A673 (cell line): ENCODE measurements at regions not wholly inside any gene's neighbourhood (a gene's known extent, or its start where the extent isn't known, plus 50 kb on each side); places are given as distances from the start of the nearest gene placed in this dataset.

Experiments used
- BruUV-seq: library from RNA; stranded (reverse); fragments of 400-500 nt; replicated peaks from 2 replicates; lab custom pipeline; 2021; lab: Mats Ljungman, UMichigan
- CTCF ChIA-PET: fragments of 300-600 bp; sonication (Branson Sonifier 250); formaldehyde crosslinking; loops from one replicate; lab custom pipeline; 2022; ENCODE audit warnings: antibody characterized with exemption; lab: Charles Lee
- POLR2A ChIA-PET: fragments of 300-600 bp; sonication (Branson Sonifier 250); formaldehyde crosslinking; loops from one replicate; lab custom pipeline; 2022; ENCODE audit warnings: antibody characterized with exemption; ENCODE audit not compliant: low non-redundant PET; lab: Charles Lee
- DNase-seq: peaks from one replicate; pipeline ENCODE4 v3.0.0-alpha.2; 2015; ENCODE audit warnings: low spot score
- H3K27ac ChIP-seq: fragments of 200-600 bp; sonication (generic); 2 replicates; pipeline ENCODE4 v1.5.1; 2016; ENCODE audit warnings: mixed run types, low read depth, mild to moderate bottlenecking, mixed read lengths, antibody characterized with exemption, low read length; ENCODE audit not compliant: poor library complexity, severe bottlenecking
- H3K27me3 ChIP-seq: fragments of 200-600 bp; sonication (generic); replicated peaks from 2 replicates; pipeline ENCODE4 v1.6.1; 2017; ENCODE audit warnings: mixed run types, low read depth, mild to moderate bottlenecking, mixed read lengths, antibody characterized with exemption, low read length; ENCODE audit not compliant: insufficient read depth, poor library complexity
- H3K36me3 ChIP-seq: fragments of 200-600 bp; sonication (generic); 2 replicates; pipeline ENCODE4 v1.6.1; 2016; ENCODE audit warnings: mixed run types, mild to moderate bottlenecking, mixed read lengths, antibody characterized with exemption, low read length; ENCODE audit not compliant: insufficient read depth, poor library complexity, severe bottlenecking
- H3K4me1 ChIP-seq: fragments of 200-600 bp; sonication (generic); 2 replicates; pipeline ENCODE4 v1.6.1; 2017; ENCODE audit warnings: mixed run types, mild to moderate bottlenecking, mixed read lengths, antibody characterized with exemption, low read length; ENCODE audit not compliant: insufficient read depth, poor library complexity, severe bottlenecking
- H3K4me3 ChIP-seq: fragments of 200-600 bp; sonication (generic); 2 replicates; pipeline ENCODE4 v1.5.1; 2016; ENCODE audit warnings: low read depth, mixed run types, mild to moderate bottlenecking, mixed read lengths, low read length; ENCODE audit not compliant: poor library complexity, severe bottlenecking
- H3K9me3 ChIP-seq: fragments of 200-600 bp; sonication (generic); 2 replicates; pipeline ENCODE4 v1.6.1; 2016; ENCODE audit warnings: mixed run types, low read depth, mild to moderate bottlenecking, mixed read lengths, antibody characterized with exemption, low read length; ENCODE audit not compliant: poor library complexity, severe bottlenecking
- EZH2 ChIP-seq: fragments of 200-600 bp; sonication (generic); IDR thresholded peaks from 2 replicates; pipeline ENCODE4 v1.6.1; 2017; ENCODE audit warnings: borderline replicate concordance, low read depth, mild to moderate bottlenecking, mixed read lengths, antibody characterized with exemption, low read length; ENCODE audit not compliant: poor library complexity, severe bottlenecking
- intact Hi-C: fragments of 100-400 bp; cut with micrococcal nuclease; formaldehyde crosslinking; loops from one replicate; pipeline ENCODE4 v1.10.0; 2022; ENCODE audit not compliant: unreplicated experiment
- TF ChIP-seq, protein P1 (sequence below): fragments of 300-800, 200-600 bp; sonication (generic); conservative IDR thresholded peaks from 2 replicates; pipeline ENCODE4 v1.5.1; 2017; ENCODE audit warnings: low read depth, mild to moderate bottlenecking, antibody characterized with exemption, low read length, moderate library complexity, mixed read lengths

DNA sequence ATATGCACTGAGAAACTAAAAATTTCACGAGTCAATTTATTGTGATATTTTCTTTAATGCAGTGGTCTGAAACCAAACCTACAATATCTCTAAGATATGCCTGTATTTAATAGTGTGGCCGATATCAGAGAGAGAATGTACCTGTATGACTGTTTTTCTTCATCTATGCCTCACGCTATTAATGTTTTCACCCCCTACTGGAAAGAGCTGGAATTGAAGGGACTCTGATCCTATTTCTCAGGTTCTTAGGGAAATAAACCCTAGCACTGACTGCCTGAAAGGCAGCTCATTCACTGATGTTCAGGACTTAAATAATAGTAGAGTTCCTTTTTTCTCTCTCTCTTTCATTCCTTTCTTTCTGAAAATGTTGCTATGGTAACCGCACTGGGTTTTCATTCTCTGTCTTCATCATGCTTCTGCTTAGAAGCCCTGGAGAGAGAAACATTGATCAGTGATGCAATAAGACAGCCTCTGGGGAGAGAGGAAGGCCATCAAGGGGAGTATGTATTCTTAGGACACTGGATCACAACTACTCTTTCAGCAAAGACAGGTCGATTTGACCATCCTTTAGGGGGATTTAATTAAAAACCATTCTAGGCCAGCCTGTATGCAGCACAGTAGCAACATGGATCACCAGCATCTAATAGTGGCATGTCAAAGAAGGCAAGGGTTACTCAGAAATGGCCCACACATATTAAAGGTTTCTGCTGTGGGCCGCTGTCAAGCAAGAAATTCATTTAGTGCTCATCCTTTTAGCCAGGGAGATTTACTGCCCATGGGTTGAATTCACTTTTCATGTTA, 1135.7 kb downstream of the IGSF11 start:
- Histone ChIP-seq H3K36me3 (no peaks in the 10 kb centered on the region), H3K27ac (no peak overlapping the region), H3K4me1 (peaks cover 2% of the 10 kb centered on the region), H3K9me3 (peaks cover 5% of the 10 kb centered on the region), H3K27me3 (no peaks in the 10 kb centered on the region), H3K4me3 (no peak overlapping the region)
- POLR2A ChIA-PET, result no interaction called here
- no peak for TF ChIP-seq EZH2
- TF ChIP-seq, protein P1, sequence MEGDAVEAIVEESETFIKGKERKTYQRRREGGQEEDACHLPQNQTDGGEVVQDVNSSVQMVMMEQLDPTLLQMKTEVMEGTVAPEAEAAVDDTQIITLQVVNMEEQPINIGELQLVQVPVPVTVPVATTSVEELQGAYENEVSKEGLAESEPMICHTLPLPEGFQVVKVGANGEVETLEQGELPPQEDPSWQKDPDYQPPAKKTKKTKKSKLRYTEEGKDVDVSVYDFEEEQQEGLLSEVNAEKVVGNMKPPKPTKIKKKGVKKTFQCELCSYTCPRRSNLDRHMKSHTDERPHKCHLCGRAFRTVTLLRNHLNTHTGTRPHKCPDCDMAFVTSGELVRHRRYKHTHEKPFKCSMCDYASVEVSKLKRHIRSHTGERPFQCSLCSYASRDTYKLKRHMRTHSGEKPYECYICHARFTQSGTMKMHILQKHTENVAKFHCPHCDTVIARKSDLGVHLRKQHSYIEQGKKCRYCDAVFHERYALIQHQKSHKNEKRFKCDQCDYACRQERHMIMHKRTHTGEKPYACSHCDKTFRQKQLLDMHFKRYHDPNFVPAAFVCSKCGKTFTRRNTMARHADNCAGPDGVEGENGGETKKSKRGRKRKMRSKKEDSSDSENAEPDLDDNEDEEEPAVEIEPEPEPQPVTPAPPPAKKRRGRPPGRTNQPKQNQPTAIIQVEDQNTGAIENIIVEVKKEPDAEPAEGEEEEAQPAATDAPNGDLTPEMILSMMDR, result peak; percentile 46
- peak; percentile 27 for DNase-seq
- no TSS peak for BruUV-seq
- intact Hi-C loops, result no loop called here
- CTCF ChIA-PET, result no interaction called here

DNA sequence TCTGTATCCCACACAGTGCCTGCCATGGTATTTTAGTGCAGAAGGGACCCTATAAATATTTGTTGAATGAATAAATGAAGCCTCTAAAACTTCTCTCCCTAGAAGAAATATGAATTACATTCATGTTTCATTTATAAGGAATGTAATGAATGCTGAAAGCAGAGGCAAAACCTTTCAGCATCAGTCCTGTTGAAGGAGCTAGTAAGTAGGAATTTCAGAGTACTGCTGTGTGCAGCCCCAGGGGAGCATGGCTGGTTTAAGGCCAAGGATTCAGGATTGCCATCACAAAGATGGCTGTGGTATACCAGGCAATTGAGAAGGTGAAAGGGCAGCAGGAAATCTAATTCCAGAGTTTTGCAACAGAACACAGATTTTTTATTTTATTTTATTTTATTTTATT, 1131.4 kb downstream of the IGSF11 start:
- intact Hi-C loops, result no loop called here
- CTCF ChIA-PET, result no interaction called here
- H3K9me3 ChIP-seq, result no peaks in the 10 kb centered on the region
- no peaks in the 10 kb centered on the region for H3K27me3 ChIP-seq
- POLR2A ChIA-PET, result no interaction called here
- BruUV-seq, result no TSS peak
- no peaks in the 10 kb centered on the region for H3K36me3 ChIP-seq
- no peaks in the 10 kb centered on the region for H3K4me1 ChIP-seq
- no peak overlapping the region for H3K4me3 ChIP-seq
- no peak overlapping the region for H3K27ac ChIP-seq
- DNase-seq, result no peak
- TF ChIP-seq EZH2, result no peak
- TF ChIP-seq, protein P1, result no peak

DNA sequence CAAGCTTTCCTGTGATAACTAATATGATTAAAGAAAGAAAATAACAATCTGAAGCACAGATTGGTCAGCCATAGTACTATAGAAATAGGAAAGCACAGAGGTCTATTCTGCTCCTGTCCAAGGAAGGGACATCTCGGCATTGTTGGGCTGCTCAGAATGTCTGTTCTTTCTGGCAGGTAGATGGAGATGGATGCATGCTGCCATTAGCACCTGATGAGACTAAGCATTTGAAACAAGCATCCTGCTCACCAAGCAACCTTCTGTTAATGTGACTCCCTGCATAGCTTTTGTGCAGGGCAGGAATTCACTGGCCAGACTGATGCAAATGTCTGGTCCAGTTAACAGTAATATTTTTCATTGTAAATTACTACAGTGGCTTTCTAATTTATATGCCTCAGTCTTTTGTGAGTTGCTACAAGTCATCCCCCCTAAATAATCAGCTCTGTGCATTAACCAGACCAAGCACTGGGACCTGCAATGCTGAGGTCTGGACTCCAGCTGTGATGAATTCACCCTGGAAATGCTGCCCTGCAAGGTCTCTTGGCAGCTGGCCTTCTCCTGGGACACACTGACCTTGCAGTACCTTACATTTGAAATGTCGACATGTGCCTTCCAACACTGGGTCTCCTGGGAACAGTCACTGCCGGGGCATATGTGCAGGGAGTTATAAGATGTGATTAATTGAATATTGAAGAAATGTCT, 1123.7 kb downstream of the IGSF11 start:
- no peaks in the 10 kb centered on the region for H3K27me3 ChIP-seq
- intact Hi-C loops, result no loop called here
- H3K36me3 ChIP-seq, result no peaks in the 10 kb centered on the region
- no peaks in the 10 kb centered on the region for H3K9me3 ChIP-seq
- ChIA-PET CTCF (no interaction called here), POLR2A (no interaction called here)
- no peak for DNase-seq
- no TSS peak for BruUV-seq
- no peak for TF ChIP-seq EZH2
- TF ChIP-seq, protein P1, result no peak
- H3K4me3 ChIP-seq, result no peak overlapping the region
- no peak overlapping the region for H3K27ac ChIP-seq
- no peaks in the 10 kb centered on the region for H3K4me1 ChIP-seq
